GM23338 (cell line): ENCODE measurements at regions not wholly inside any gene's neighbourhood (a gene's known extent, or its start where the extent isn't known, plus 50 kb on each side); places are given as distances from the start of the nearest gene placed in this dataset.

Experiments used
- ATAC-seq: fragments of 200-7000 bp; cut with Tn5 transposase; 3 replicates; pipeline ENCODE4 v1.9.1; 2020
- DNase-seq: peaks from one replicate; pipeline ENCODE4 v3.0.0-alpha.2; 2015; ENCODE audit warnings: low spot score
- H2AFZ ChIP-seq: fragments of 200-600 bp; sonication (generic); 2 replicates; pipeline ENCODE4 v1.8.0; 2016; ENCODE audit warnings: antibody characterized with exemption, mild to moderate bottlenecking, moderate library complexity
- H3F3A ChIP-seq: fragments of 200-600 bp; sonication (generic); replicated peaks from 2 replicates; pipeline ENCODE4 v1.8.0; 2017; ENCODE audit warnings: antibody characterized with exemption, mixed run types, low read depth
- H3K27ac ChIP-seq: fragments of 200-600 bp; sonication (generic); 2 replicates; pipeline ENCODE4 v1.6.1; 2016; ENCODE audit warnings: low read depth
- H3K27me3 ChIP-seq: fragments of 200-600 bp; sonication (generic); 2 replicates; pipeline ENCODE4 v1.8.0; 2016; ENCODE audit warnings: mild to moderate bottlenecking, mixed run types, moderate library complexity; ENCODE audit not compliant: insufficient read depth
- H3K36me3 ChIP-seq: fragments of 200-600 bp; sonication (generic); 2 replicates; pipeline ENCODE4 v1.8.0; 2016; ENCODE audit warnings: mild to moderate bottlenecking; ENCODE audit not compliant: insufficient read depth
- H3K4me1 ChIP-seq: fragments of 200-600 bp; sonication (generic); 2 replicates; pipeline ENCODE4 v1.8.0; 2016; ENCODE audit warnings: mild to moderate bottlenecking, moderate library complexity; ENCODE audit not compliant: insufficient read depth
- H3K4me2 ChIP-seq: fragments of 200-600 bp; sonication (generic); 2 replicates; pipeline ENCODE4 v1.7.1; 2017; ENCODE audit warnings: mixed run types
- H3K4me3 ChIP-seq: fragments of 200-600 bp; sonication (generic); 2 replicates; pipeline ENCODE4 v1.6.1; 2016; ENCODE audit warnings: mixed run types
- H3K79me2 ChIP-seq: fragments of 200-600 bp; sonication (generic); replicated peaks from 2 replicates; pipeline ENCODE4 v1.8.0; 2017; ENCODE audit warnings: mild to moderate bottlenecking; ENCODE audit not compliant: insufficient read depth
- H3K9me2 ChIP-seq: fragments of 200-600 bp; sonication (generic); 2 replicates; pipeline ENCODE4 v1.8.0; 2017; ENCODE audit not compliant: insufficient read depth
- H4K20me1 ChIP-seq: fragments of 200-600 bp; sonication (generic); replicated peaks from 2 replicates; pipeline ENCODE4 v1.8.0; 2017; ENCODE audit warnings: mild to moderate bottlenecking; ENCODE audit not compliant: insufficient read depth
- H3K27ac Mint-ChIP-seq: 2 replicates; pipeline ENCODE4 v1.8.0; 2020; ENCODE audit warnings: inconsistent platforms, mild to moderate bottlenecking, moderate library complexity, mixed read lengths
- H3K27me3 Mint-ChIP-seq: 3 replicates; pipeline ENCODE4 v1.8.0; 2022; ENCODE audit warnings: low read depth, mild to moderate bottlenecking, moderate library complexity, mixed read lengths, inconsistent platforms; ENCODE audit not compliant: insufficient read depth, poor library complexity
- H3K36me3 Mint-ChIP-seq: 3 replicates; pipeline ENCODE4 v1.8.0; 2021; ENCODE audit warnings: low read depth, mild to moderate bottlenecking, inconsistent platforms, moderate library complexity, mixed read lengths
- H3K4me1 Mint-ChIP-seq: 3 replicates; pipeline ENCODE4 v1.8.0; 2020; ENCODE audit warnings: mild to moderate bottlenecking, inconsistent platforms, mixed read lengths
- H3K4me3 Mint-ChIP-seq: 3 replicates; pipeline ENCODE4 v1.8.0; 2021; ENCODE audit warnings: moderate library complexity, mild to moderate bottlenecking, inconsistent platforms, mixed read lengths
- H3K9me3 Mint-ChIP-seq: 3 replicates; pipeline ENCODE4 v1.8.0; 2020; ENCODE audit warnings: moderate library complexity, mild to moderate bottlenecking, inconsistent platforms, mixed read lengths
- CREB1 ChIP-seq: fragments of 250-450 bp; sonication (Bioruptor Pico); IDR thresholded peaks from 2 replicates; pipeline ENCODE4 v1.5.0; 2020; ENCODE audit warnings: low read depth, mild to moderate bottlenecking, moderate library complexity
- ETS1 ChIP-seq: IDR thresholded peaks from 2 replicates; pipeline ENCODE4 v1.6.1; 2016; ENCODE audit warnings: antibody characterized with exemption
- EZH2 ChIP-seq: fragments of 200-600 bp; sonication (generic); IDR thresholded peaks from one replicate; pipeline ENCODE4 v1.8.0; 2017; ENCODE audit warnings: antibody characterized with exemption, mild to moderate bottlenecking, low read depth; ENCODE audit not compliant: unreplicated experiment
- EZH2phosphoT487 ChIP-seq: fragments of 200-600 bp; sonication (generic); IDR thresholded peaks from one replicate; pipeline ENCODE4 v1.8.1; 2018; ENCODE audit warnings: antibody characterized with exemption; ENCODE audit not compliant: unreplicated experiment
- JUNB ChIP-seq: IDR thresholded peaks from one replicate; pipeline ENCODE4 v1.6.1; 2016; ENCODE audit warnings: antibody characterized with exemption; ENCODE audit not compliant: unreplicated experiment
- NANOG ChIP-seq: IDR thresholded peaks from 2 replicates; pipeline ENCODE4 v1.6.1; 2016; ENCODE audit warnings: antibody characterized with exemption, borderline replicate concordance
- POLR2AphosphoS5 ChIP-seq: IDR thresholded peaks from 2 replicates; pipeline ENCODE4 v1.6.1; 2016; ENCODE audit warnings: antibody characterized with exemption, low read depth
- STAT1 ChIP-seq: IDR thresholded peaks from one replicate; pipeline ENCODE4 v1.6.1; 2016; ENCODE audit warnings: antibody characterized with exemption; ENCODE audit not compliant: unreplicated experiment
- ZNF114 ChIP-seq: fragments of 250-450 bp; sonication (Bioruptor Pico); IDR thresholded peaks from 2 replicates; pipeline ENCODE4 v1.5.0; 2020; ENCODE audit warnings: mild to moderate bottlenecking, moderate library complexity
- ZNF331 ChIP-seq: fragments of 250-450 bp; sonication (Bioruptor Pico); IDR thresholded peaks from 2 replicates; pipeline ENCODE4 v1.5.0; 2020; ENCODE audit warnings: low read depth, mild to moderate bottlenecking, moderate library complexity
- ZNF462 ChIP-seq: fragments of 250-450 bp; sonication (Bioruptor Pico); IDR thresholded peaks from 2 replicates; pipeline ENCODE4 v1.5.0; 2020; ENCODE audit warnings: mild to moderate bottlenecking, moderate library complexity
- TF ChIP-seq, protein P1 (sequence below), 2 experiments: fragments of 200-600 bp in 1 of 2; sonication (generic) in 1 of 2; conservative IDR thresholded peaks; 2 replicates each; pipeline versions ENCODE4 v1.5.1 to v1.6.1; 2016 to 2017; ENCODE audit warnings: antibody characterized with exemption in 2 of 2, low read depth in 2 of 2, mild to moderate bottlenecking in 2 of 2, moderate library complexity in 1 of 2

DNA sequence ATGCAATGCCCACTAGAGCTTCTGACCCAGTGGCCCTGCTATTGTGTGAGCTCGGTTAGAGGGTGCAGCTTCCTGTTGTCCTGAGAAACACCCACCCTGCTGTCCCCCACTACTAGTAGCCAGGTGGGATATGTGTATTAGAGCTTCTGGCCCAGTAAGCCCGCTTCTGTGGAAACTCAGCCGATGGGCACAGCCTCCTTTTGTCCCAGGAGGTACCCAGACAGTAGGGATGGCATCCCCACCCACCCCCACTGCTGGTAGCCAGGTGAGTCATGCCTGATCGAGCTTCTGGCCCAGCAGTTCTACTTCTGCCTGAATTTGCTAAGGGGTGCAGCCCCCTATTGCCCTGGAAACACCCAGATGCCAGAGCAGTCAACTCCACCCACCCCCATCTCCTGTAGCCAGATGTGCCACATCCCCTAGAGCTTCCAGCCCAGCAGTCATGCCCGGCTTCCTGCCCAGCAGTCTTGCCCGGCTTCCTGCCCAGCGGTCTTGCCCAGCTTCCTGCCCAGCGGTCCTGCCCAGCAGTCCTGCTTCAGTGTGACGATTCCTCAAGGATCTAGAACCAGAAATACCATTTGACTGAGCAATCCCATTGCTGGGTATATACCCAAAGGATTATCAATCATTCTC lies 162.7 kb upstream of the KLF8 start (continued):
- TF ChIP-seq ETS1 (no peak), EZH2 (no peak), CREB1 (CRISPR knock-in tag) (no peak)

DNA sequence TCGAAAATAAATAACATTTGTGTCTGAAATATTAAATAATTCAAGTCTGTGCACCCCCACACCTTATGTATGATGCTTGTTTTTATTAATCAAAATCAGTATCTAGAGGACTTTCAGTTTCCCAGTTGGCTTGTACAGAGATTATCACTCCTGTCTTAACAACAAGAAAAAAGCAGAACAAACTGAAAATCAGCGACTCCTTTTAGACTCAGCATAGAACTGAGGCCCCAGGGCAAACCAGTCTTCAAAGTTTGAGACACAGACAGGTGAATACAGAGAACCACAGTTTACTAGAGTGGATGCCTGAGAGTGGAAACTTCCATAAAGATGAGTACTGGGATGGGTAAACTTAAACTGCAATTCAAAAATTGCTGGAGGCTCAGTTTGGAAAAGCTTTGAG lies 142.8 kb upstream of the KLF8 start:
- DNase-seq, result no peak
- Histone ChIP-seq H3K27ac (no peak overlapping the region), H3K4me1 (no peaks in the 10 kb centered on the region), H3K9me2 (no peaks in the 10 kb centered on the region), H3K4me3 (no peak overlapping the region), H3K27me3 (no peaks in the 10 kb centered on the region), H3F3A (no peaks in the 10 kb centered on the region), H2AFZ (no peak overlapping the region), H4K20me1 (no peaks in the 10 kb centered on the region), H3K79me2 (no peaks in the 10 kb centered on the region), H3K4me2 (no peak overlapping the region), H3K36me3 (no peaks in the 10 kb centered on the region)
- no peaks in the 10 kb centered on the region for H3K36me3 Mint-ChIP-seq
- no peak for ATAC-seq
- no peak overlapping the region for H3K27ac Mint-ChIP-seq
- no peak overlapping the region for H3K4me3 Mint-ChIP-seq
- no peaks in the 10 kb centered on the region for H3K4me1 Mint-ChIP-seq
- peaks cover 2% of the 10 kb centered on the region for H3K27me3 Mint-ChIP-seq
- no peaks in the 10 kb centered on the region for H3K9me3 Mint-ChIP-seq
- no peak for TF ChIP-seq JUNB
- TF ChIP-seq ZNF462 (CRISPR knock-in tag), result no peak
- no peak for TF ChIP-seq ZNF331
- TF ChIP-seq STAT1, result no peak
- no peak for TF ChIP-seq EZH2phosphoT487
- TF ChIP-seq ZNF114 (CRISPR knock-in tag), result no peak
- TF ChIP-seq ETS1, result no peak
- no peak for TF ChIP-seq CREB1 (CRISPR knock-in tag)
- TF ChIP-seq, protein P1, sequence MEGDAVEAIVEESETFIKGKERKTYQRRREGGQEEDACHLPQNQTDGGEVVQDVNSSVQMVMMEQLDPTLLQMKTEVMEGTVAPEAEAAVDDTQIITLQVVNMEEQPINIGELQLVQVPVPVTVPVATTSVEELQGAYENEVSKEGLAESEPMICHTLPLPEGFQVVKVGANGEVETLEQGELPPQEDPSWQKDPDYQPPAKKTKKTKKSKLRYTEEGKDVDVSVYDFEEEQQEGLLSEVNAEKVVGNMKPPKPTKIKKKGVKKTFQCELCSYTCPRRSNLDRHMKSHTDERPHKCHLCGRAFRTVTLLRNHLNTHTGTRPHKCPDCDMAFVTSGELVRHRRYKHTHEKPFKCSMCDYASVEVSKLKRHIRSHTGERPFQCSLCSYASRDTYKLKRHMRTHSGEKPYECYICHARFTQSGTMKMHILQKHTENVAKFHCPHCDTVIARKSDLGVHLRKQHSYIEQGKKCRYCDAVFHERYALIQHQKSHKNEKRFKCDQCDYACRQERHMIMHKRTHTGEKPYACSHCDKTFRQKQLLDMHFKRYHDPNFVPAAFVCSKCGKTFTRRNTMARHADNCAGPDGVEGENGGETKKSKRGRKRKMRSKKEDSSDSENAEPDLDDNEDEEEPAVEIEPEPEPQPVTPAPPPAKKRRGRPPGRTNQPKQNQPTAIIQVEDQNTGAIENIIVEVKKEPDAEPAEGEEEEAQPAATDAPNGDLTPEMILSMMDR (conservative IDR thresholded peaks at IDR 0.05; ENCODE audit: low read depth in 2 of 2), result no peak
- no peak for TF ChIP-seq EZH2
- no peak for TF ChIP-seq POLR2AphosphoS5
- TF ChIP-seq NANOG, result no peak
